ENCODE measurements at regions not wholly inside any gene's neighbourhood (a gene's known extent, or its start where the extent isn't known, plus 50 kb on each side); places are given as distances from the start of the nearest gene placed in this dataset.

DNA sequence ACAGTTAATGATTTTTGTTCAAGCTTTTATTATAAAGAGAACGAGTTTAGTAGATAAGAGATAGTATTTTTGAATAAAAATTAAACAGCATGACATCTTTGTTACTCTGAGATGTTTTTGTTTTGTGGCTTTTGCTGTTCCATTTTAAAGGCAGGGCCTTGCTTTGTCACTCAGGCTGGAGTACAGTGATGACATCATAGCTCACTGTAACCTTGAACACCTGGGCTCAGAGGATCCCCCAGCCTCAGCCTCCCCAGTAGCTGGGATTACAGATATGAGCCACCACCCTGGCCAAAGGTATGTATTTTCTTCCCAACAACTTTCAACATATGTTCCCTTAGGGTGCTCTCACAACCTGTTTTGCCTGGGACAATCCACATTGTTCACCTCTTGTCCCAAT, 730.9 kb upstream of the RGMB start:
- no peaks in the 10 kb centered on the region for H3K9me3 ChIP-seq (ENCODE audit: control insufficient read depth, insufficient read depth, low read length)
- no peak overlapping the region for H3K4ac ChIP-seq (ENCODE audit: low read depth, low read length)
- H3K18ac ChIP-seq (ENCODE audit: low read depth, low read length): no peak overlapping the region
- no peak overlapping the region for H2BK5ac ChIP-seq (ENCODE audit: low read depth, low read length, poor library complexity, severe bottlenecking)
- no TSS peak for BruUV-seq (replicated peaks)
- no peak overlapping the region for H2BK120ac ChIP-seq (ENCODE audit: low read depth, low read length)
- no peak overlapping the region for H2AFZ ChIP-seq (replicated peaks; ENCODE audit: low read length, poor library complexity)
- no peaks in the 10 kb centered on the region for H3K79me1 ChIP-seq (ENCODE audit: low read depth in 1 of 2, low read length in 2 of 2)
- H3K9me1 ChIP-seq (ENCODE audit: insufficient read depth, low read length): no peaks in the 10 kb centered on the region
- no peaks in the 10 kb centered on the region for H3K36me3 ChIP-seq (ENCODE audit: control insufficient read depth, insufficient read depth, low read length)
- H2AK9ac ChIP-seq (replicated peaks; ENCODE audit: low read depth, low read length, poor library complexity): no peak overlapping the region
- H4K8ac ChIP-seq (ENCODE audit: low read depth in 2 of 2, low read length in 2 of 2): no peak overlapping the region
- in situ Hi-C loops (cut with MboI; ENCODE audit: low sequenced_read_pairs) (no loop called here), intact Hi-C loops (cut with micrococcal nuclease) (no loop called here), dilution Hi-C loops (cut with HindIII; ENCODE audit: low sequenced_read_pairs, unreplicated experiment) (no loop called here)
- DNase-seq: no peak
- H3K4me2 ChIP-seq (ENCODE audit: low read depth, low read length): no peak overlapping the region
- no peak for TF ChIP-seq MAZ (IDR thresholded peaks at IDR 0.05; ENCODE audit: borderline replicate concordance, low read depth, low read length)
- no peak for TF ChIP-seq CHD1 (IDR thresholded peaks at IDR 0.05; ENCODE audit: low read depth, low read length)
- no peak for TF ChIP-seq CEBPB (IDR thresholded peaks at IDR 0.05; ENCODE audit: low read depth, low read length)
- TF ChIP-seq RFX5 (IDR thresholded peaks at IDR 0.05; ENCODE audit: low read depth, low read length): no peak
- no peak for TF ChIP-seq FOS (IDR thresholded peaks at IDR 0.05; ENCODE audit: low read depth, low read length)
- no peak for TF ChIP-seq RCOR1 (IDR thresholded peaks at IDR 0.05; ENCODE audit: insufficient replicate concordance, low read length)
- TF ChIP-seq MXI1 (IDR thresholded peaks at IDR 0.05; ENCODE audit: borderline replicate concordance, low read depth, low read length): no peak
- TF ChIP-seq SMC3 (IDR thresholded peaks at IDR 0.05; ENCODE audit: low read depth, low read length): no peak
- TF ChIP-seq MAFK (IDR thresholded peaks at IDR 0.05; ENCODE audit: low read depth, low read length): no peak
- CTCF ChIA-PET: no interaction called here
- no peaks in the 10 kb centered on the region for H4K20me1 ChIP-seq (ENCODE audit: insufficient read depth, low read length)
- H3K4me3 ChIP-seq (ENCODE audit: insufficient read depth, low read depth, low read length): no peak overlapping the region
- no peak overlapping the region for H3K9ac ChIP-seq (ENCODE audit: low read depth, low read length)
- no CpG with 5 or more reads among the region's 1 CpG for WGBS, 2 experiments (ENCODE audit: extremely low coverage in 2 of 2, insufficient read length in 1 of 2)
- no peak overlapping the region for H3K56ac ChIP-seq (ENCODE audit: extremely low read depth, insufficient read depth, low read length)
- H3K27me3 ChIP-seq (ENCODE audit: control insufficient read depth, insufficient read depth, low read length): no peaks in the 10 kb centered on the region
- no peak for ATAC-seq (ENCODE audit: low read depth)
- H3K27ac ChIP-seq (ENCODE audit: insufficient read depth, low read length): no peak overlapping the region
- no peaks in the 10 kb centered on the region for H3K4me1 ChIP-seq (ENCODE audit: control insufficient read depth, insufficient read depth, low read length)
- POLR2A ChIA-PET (ENCODE audit: unreplicated experiment): no interaction called here
- H2BK20ac ChIP-seq (ENCODE audit: low read depth, low read length): no peak overlapping the region
- no peak overlapping the region for H4K5ac ChIP-seq (ENCODE audit: low read depth, low read length)
- no peak overlapping the region for H2AK5ac ChIP-seq (ENCODE audit: low read depth, low read length)
- no peak overlapping the region for H4K91ac ChIP-seq (ENCODE audit: insufficient read depth, low read depth, low read length)
- no peak overlapping the region for H2BK15ac ChIP-seq (ENCODE audit: low read depth, low read length)
- no peak overlapping the region for H3K14ac ChIP-seq (replicated peaks; ENCODE audit: low read depth, low read length)
- H3K23ac ChIP-seq (ENCODE audit: low read depth, low read length): no peak overlapping the region
